Pulmonary artery endothelial cell (primary cell): ENCODE measurements at regions not wholly inside any gene's neighbourhood (a gene's known extent, or its start where the extent isn't known, plus 50 kb on each side); places are given as distances from the start of the nearest gene placed in this dataset.

Source experiments
- DNase-seq: peaks from one replicate; pipeline ENCODE4 v3.0.0-alpha.2; 2011; ENCODE audit warnings: low read depth, low spot score

- DNase-seq, result no peak
Measured at GRCh38 chr20:50420380-50420779, 89.8 kb upstream of the PTPN1 start.

- DNase-seq, result no peak
Measured at GRCh38 chr20:50421356-50422340, 88.5 kb upstream of the PTPN1 start.

GRCh38 chr20:50423758-50424157, 86.4 kb upstream of the PTPN1 start:
- DNase-seq, result no peak

- no peak for DNase-seq
Measured at GRCh38 chr20:50425076-50425475, 85.1 kb upstream of the PTPN1 start.

- no peak for DNase-seq
Measured at GRCh38 chr20:50426866-50427718, 83.1 kb upstream of the PTPN1 start.

GRCh38 chr20:50427719-50428083, 82.5 kb upstream of the PTPN1 start:
- no peak for DNase-seq

GRCh38 chr20:50428097-50428828, 81.9 kb upstream of the PTPN1 start:
- DNase-seq, result no peak

GRCh38 chr20:50429412-50429811, 80.8 kb upstream of the PTPN1 start:
- DNase-seq, result no peak

- no peak for DNase-seq
Measured at GRCh38 chr20:50431066-50431450, 79.1 kb upstream of the PTPN1 start.

GRCh38 chr20:50433001-50433761, 77.0 kb upstream of the PTPN1 start:
- DNase-seq, result no peak

- DNase-seq, result no peak
Measured at GRCh38 chr20:50434321-50434652, 75.9 kb upstream of the PTPN1 start.

- DNase-seq, result no peak
Measured at GRCh38 chr20:50434653-50435396, 75.4 kb upstream of the PTPN1 start.

- no peak for DNase-seq
Measured at GRCh38 chr20:50435397-50436051, 74.7 kb upstream of the PTPN1 start.

GRCh38 chr20:50436052-50436656, 74.0 kb upstream of the PTPN1 start:
- DNase-seq, result no peak

GRCh38 chr20:50436696-50437095, 73.5 kb upstream of the PTPN1 start:
- DNase-seq, result no peak

GRCh38 chr20:50438986-50439407, 71.2 kb upstream of the PTPN1 start:
- no peak for DNase-seq

GRCh38 chr20:50439539-50440453, 70.4 kb upstream of the PTPN1 start:
- DNase-seq, result no peak

GRCh38 chr20:50442512-50442911, 67.7 kb upstream of the PTPN1 start:
- no peak for DNase-seq
